Uterus (tissue), 2 donors: ENCODE measurements at regions not wholly inside any gene's neighbourhood (a gene's known extent, or its start where the extent isn't known, plus 50 kb on each side); places are given as distances from the start of the nearest gene placed in this dataset.

Experiments
- CTCF ChIP-seq, 4 experiments: fragments of 200-600 bp in 2 of 4; fragments of 450-650 bp in 2 of 4; sonication (generic) in 2 of 4; IDR thresholded peaks; one replicate each; pipeline ENCODE4 v1.5.1; 2016 to 2019; ENCODE audit warnings: antibody characterized with exemption in 4 of 4, mild to moderate bottlenecking in 2 of 4, moderate library complexity in 1 of 4
- POLR2A ChIP-seq, 2 donors: fragments of 450-650 bp; IDR thresholded peaks; one replicate each; pipeline ENCODE4 v1.6.1; 2016; ENCODE audit warnings: antibody characterized with exemption in 2 of 2, mild to moderate bottlenecking in 1 of 2, moderate library complexity in 1 of 2

GRCh38 chr19:27779954-27780353, 1433.0 kb downstream of the UQCRFS1 start:
- no peak for TF ChIP-seq CTCF (IDR thresholded peaks at IDR 0.05)
- no peak for TF ChIP-seq POLR2A (IDR thresholded peaks at IDR 0.05)
